ENCODE measurements at regions not wholly inside any gene's neighbourhood (a gene's known extent, or its start where the extent isn't known, plus 50 kb on each side); places are given as distances from the start of the nearest gene placed in this dataset.

- TF ChIP-seq BHLHE40 (IDR thresholded peaks at IDR 0.05; ENCODE audit: borderline replicate concordance): no peak
- TF ChIP-seq L3MBTL2 (conservative IDR thresholded peaks at IDR 0.05): no peak
- TF ChIP-seq FOXA1 (IDR thresholded peaks at IDR 0.05): no peak
- no peak for TF ChIP-seq HDGF (IDR thresholded peaks at IDR 0.05; ENCODE audit: borderline replicate concordance)
- no peak for TF ChIP-seq SUZ12 (IDR thresholded peaks at IDR 0.05)
- TF ChIP-seq SP1 (IDR thresholded peaks at IDR 0.05): no peak
- TF ChIP-seq PKNOX1 (IDR thresholded peaks at IDR 0.05): no peak
- no peak for TF ChIP-seq FOXK2 (IDR thresholded peaks at IDR 0.05)
- no peak for TF ChIP-seq NFRKB (IDR thresholded peaks at IDR 0.05)
- ChIA-PET POLR2A (no interaction called here), CTCF (no interaction called here)
- DNase-seq (ENCODE audit: extremely low spot score): no peak
Observed at GRCh38 chr7:145293228-145293701, 457.4 kb upstream of the TPK1 start.

DNA sequence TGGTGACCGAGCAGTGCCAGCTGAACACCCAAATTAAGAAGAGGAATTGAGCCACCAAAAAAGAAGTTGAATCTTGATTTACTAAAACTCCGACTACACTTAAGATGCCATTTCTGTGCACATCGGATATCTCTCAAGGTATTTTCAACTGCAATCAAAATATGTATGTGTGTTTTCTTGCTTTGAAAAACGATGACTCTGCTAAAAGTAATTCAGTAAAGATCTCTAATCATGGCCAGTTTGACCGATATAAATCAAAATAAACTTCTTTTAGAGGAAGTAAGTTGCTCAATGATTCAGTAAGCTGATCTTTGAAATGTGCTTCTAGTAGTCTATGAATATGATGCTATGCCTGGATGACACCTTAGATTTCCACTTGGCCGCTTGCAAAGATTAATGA, 453.5 kb upstream of the TPK1 start:
- DNase-seq (ENCODE audit: extremely low spot score): no peak
- ChIA-PET POLR2A (no interaction called here), CTCF (no interaction called here)
- no peak for TF ChIP-seq BHLHE40 (IDR thresholded peaks at IDR 0.05; ENCODE audit: borderline replicate concordance)
- no peak for TF ChIP-seq PKNOX1 (IDR thresholded peaks at IDR 0.05)
- no peak for TF ChIP-seq TARDBP (IDR thresholded peaks at IDR 0.05)
- TF ChIP-seq FOXA1 (IDR thresholded peaks at IDR 0.05): no peak
- TF ChIP-seq HDGF (IDR thresholded peaks at IDR 0.05; ENCODE audit: borderline replicate concordance): no peak
- TF ChIP-seq SUZ12 (IDR thresholded peaks at IDR 0.05): no peak
- no peak for TF ChIP-seq CTBP1 (IDR thresholded peaks at IDR 0.05; ENCODE audit: borderline replicate concordance)
- TF ChIP-seq FOXK2 (IDR thresholded peaks at IDR 0.05): no peak
- TF ChIP-seq ARNT (IDR thresholded peaks at IDR 0.05): no peak

DNA sequence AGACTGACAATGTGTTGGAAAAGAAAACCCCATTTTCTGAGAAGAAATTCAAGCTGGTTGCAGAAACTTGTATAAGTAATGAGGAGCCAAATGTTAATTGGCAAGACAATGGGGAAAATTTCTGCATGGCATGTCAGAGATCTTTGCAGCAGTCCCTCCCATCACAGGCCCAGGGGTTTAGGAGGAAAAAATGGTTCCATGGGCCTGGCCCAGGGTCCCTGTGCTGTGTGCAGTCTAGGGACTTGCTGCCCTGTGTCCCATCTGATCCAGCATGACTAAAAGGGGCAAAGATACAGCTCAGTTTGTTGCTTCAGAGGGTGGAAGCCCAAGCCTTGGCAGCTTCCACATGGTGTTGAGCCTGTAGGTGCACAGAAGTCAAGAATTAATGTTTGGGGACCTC, 440.3 kb upstream of the TPK1 start:
- CTCF ChIA-PET: no interaction called here
- POLR2A ChIA-PET: no interaction called here
- no peak for DNase-seq (ENCODE audit: extremely low spot score)

GRCh38 chr7:145269418-145270161, 433.7 kb upstream of the TPK1 start:
- CTCF ChIA-PET: no interaction called here

More for the DNA sequence above, 440.3 kb upstream of the TPK1 start:
- no peak for TF ChIP-seq HDGF (IDR thresholded peaks at IDR 0.05; ENCODE audit: borderline replicate concordance)
- TF ChIP-seq BHLHE40 (IDR thresholded peaks at IDR 0.05; ENCODE audit: borderline replicate concordance): no peak
- no peak for TF ChIP-seq SP1 (IDR thresholded peaks at IDR 0.05)
- no peak for TF ChIP-seq NFRKB (IDR thresholded peaks at IDR 0.05)
- no peak for TF ChIP-seq ARNT (IDR thresholded peaks at IDR 0.05)
- TF ChIP-seq SUZ12 (IDR thresholded peaks at IDR 0.05): no peak
- TF ChIP-seq TARDBP (IDR thresholded peaks at IDR 0.05): no peak
- no peak for TF ChIP-seq PKNOX1 (IDR thresholded peaks at IDR 0.05)
- TF ChIP-seq FOXM1 (IDR thresholded peaks at IDR 0.05; ENCODE audit: borderline replicate concordance): no peak
- no peak for TF ChIP-seq L3MBTL2 (conservative IDR thresholded peaks at IDR 0.05)
- TF ChIP-seq FOXK2 (IDR thresholded peaks at IDR 0.05): no peak
- TF ChIP-seq FOXA1 (IDR thresholded peaks at IDR 0.05): no peak
- no peak for TF ChIP-seq ELF4 (IDR thresholded peaks at IDR 0.05)
- TF ChIP-seq LEF1 (IDR thresholded peaks at IDR 0.05; ENCODE audit: borderline replicate concordance): no peak
- no peak for TF ChIP-seq ZNF384 (IDR thresholded peaks at IDR 0.05)
- TF ChIP-seq CTBP1 (IDR thresholded peaks at IDR 0.05; ENCODE audit: borderline replicate concordance): no peak

GRCh38 chr7:145265180-145265579, 429.3 kb upstream of the TPK1 start:
- no peak for DNase-seq (ENCODE audit: extremely low spot score)
- ChIA-PET POLR2A (no interaction called here), CTCF (no interaction called here)
- TF ChIP-seq HDGF (IDR thresholded peaks at IDR 0.05; ENCODE audit: borderline replicate concordance) (no peak), PKNOX1 (IDR thresholded peaks at IDR 0.05) (no peak), TARDBP (IDR thresholded peaks at IDR 0.05) (no peak), FOXM1 (IDR thresholded peaks at IDR 0.05; ENCODE audit: borderline replicate concordance) (no peak), CTBP1 (IDR thresholded peaks at IDR 0.05; ENCODE audit: borderline replicate concordance) (no peak), ELF4 (IDR thresholded peaks at IDR 0.05) (no peak), FOXK2 (IDR thresholded peaks at IDR 0.05) (no peak)

More at GRCh38 chr7:145269418-145270161, 433.7 kb upstream of the TPK1 start:
- TF ChIP-seq ELF4 (IDR thresholded peaks at IDR 0.05): no peak
- TF ChIP-seq LEF1 (IDR thresholded peaks at IDR 0.05; ENCODE audit: borderline replicate concordance): no peak
- no peak for DNase-seq (ENCODE audit: extremely low spot score)
- POLR2A ChIA-PET: no interaction called here

GRCh38 chr7:145263886-145264285, 428.0 kb upstream of the TPK1 start:
- no peak for TF ChIP-seq HDGF (IDR thresholded peaks at IDR 0.05; ENCODE audit: borderline replicate concordance)
- TF ChIP-seq NFRKB (IDR thresholded peaks at IDR 0.05): no peak
- ChIA-PET CTCF (no interaction called here), POLR2A (no interaction called here)
- no peak for DNase-seq (ENCODE audit: extremely low spot score)
